ENCODE measurements at regions not wholly inside any gene's neighbourhood (a gene's known extent, or its start where the extent isn't known, plus 50 kb on each side); places are given as distances from the start of the nearest gene placed in this dataset.

DNA sequence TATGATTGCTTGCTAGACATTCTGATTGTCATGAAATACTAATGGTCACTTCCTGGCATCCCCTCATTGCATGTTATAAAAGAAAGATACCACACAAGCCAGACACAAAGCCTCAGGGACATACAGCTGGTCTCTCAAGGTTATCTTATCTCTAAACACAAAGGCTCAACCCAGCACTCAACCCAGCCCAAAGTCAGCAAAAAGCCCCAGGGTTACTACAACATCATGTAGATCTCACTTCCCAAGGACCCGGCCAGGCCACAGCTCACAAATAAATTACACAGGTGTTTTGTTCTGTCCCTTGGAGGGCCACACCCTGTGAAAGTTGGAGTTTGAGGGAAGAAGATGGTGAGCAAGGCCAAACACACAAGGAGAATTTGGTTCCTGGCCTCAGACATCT is 109.7 kb upstream of the BARHL2 start:
- Histone ChIP-seq H3K4me1 (ENCODE audit: control insufficient read depth, extremely low read depth, insufficient read depth, low read length) (no peaks in the 10 kb centered on the region), H3K4me2 (ENCODE audit: control insufficient read depth, extremely low read depth, insufficient read depth, low read depth, low read length) (no peak overlapping the region), H3K9me1 (ENCODE audit: control insufficient read depth, extremely low read depth, insufficient read depth, low read length) (no peaks in the 10 kb centered on the region), H2AFZ (ENCODE audit: control insufficient read depth, low read length) (no peak overlapping the region), H3K27ac (ENCODE audit: control insufficient read depth, insufficient read depth, low read length) (no peak overlapping the region), H3K9ac (ENCODE audit: control insufficient read depth, extremely low read depth, insufficient read depth, low read length) (no peak overlapping the region), H3K4me3 (ENCODE audit: control insufficient read depth in 2 of 3, extremely low read depth in 1 of 3, insufficient read depth in 2 of 3, low read depth in 1 of 3, low read length in 3 of 3) (no peak overlapping the region), H3K27me3 (ENCODE audit: control insufficient read depth, extremely low read depth, insufficient read depth, low read length) (peaks cover 21% of the 10 kb centered on the region), H3K9me3 (ENCODE audit: control insufficient read depth, low read depth, low read length) (no peaks in the 10 kb centered on the region), H3K36me3 (ENCODE audit: control insufficient read depth in 2 of 2, extremely low read depth in 1 of 2, insufficient read depth in 2 of 2, low read length in 2 of 2) (no peaks in the 10 kb centered on the region), H4K20me1 (ENCODE audit: control insufficient read depth, extremely low read depth, insufficient read depth, low read length) (no peaks in the 10 kb centered on the region), H3K79me2 (ENCODE audit: control insufficient read depth, insufficient read depth, low read length) (no peaks in the 10 kb centered on the region)
- DNase-seq (ENCODE audit: low read depth, low spot score), result no peak
- TF ChIP-seq EZH2 (IDR thresholded peaks at IDR 0.05; ENCODE audit: low read length), result no peak
- TF ChIP-seq, protein P1, sequence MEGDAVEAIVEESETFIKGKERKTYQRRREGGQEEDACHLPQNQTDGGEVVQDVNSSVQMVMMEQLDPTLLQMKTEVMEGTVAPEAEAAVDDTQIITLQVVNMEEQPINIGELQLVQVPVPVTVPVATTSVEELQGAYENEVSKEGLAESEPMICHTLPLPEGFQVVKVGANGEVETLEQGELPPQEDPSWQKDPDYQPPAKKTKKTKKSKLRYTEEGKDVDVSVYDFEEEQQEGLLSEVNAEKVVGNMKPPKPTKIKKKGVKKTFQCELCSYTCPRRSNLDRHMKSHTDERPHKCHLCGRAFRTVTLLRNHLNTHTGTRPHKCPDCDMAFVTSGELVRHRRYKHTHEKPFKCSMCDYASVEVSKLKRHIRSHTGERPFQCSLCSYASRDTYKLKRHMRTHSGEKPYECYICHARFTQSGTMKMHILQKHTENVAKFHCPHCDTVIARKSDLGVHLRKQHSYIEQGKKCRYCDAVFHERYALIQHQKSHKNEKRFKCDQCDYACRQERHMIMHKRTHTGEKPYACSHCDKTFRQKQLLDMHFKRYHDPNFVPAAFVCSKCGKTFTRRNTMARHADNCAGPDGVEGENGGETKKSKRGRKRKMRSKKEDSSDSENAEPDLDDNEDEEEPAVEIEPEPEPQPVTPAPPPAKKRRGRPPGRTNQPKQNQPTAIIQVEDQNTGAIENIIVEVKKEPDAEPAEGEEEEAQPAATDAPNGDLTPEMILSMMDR (optimal IDR thresholded peaks at IDR 0.05 in 1 of 3, IDR thresholded peaks at IDR 0.05 in 1 of 3, conservative IDR thresholded peaks at IDR 0.05 in 1 of 3; ENCODE audit: extremely low read depth in 1 of 3, insufficient read depth in 2 of 3, low read length in 3 of 3), result no peak
- FAIRE-seq, result no peak
- dilution Hi-C loops (cut with MboI; ENCODE audit: extremely low pct_ligation_motif_present, low sequenced_read_pairs), result no loop called here

DNA sequence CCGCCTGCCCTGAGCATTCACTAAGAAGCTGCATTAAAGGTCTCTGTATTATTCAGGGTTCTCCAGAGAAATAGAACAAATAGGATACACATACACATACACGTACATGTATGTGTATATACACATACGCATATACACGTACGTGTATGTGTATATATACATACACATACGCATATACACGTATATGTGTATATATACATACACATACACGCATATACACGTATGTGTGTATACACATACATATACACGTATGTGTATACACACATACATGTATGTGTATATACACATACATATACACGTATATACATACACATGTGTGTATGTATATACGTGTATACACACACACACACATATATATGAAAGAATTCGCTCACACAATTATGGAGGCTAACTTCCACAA is 108.9 kb upstream of the BARHL2 start:
- DNase-seq (ENCODE audit: low read depth, low spot score), result no peak
- H3K4me3 ChIP-seq (ENCODE audit: control insufficient read depth in 2 of 3, extremely low read depth in 1 of 3, insufficient read depth in 2 of 3, low read depth in 1 of 3, low read length in 3 of 3), result no peak overlapping the region
- H3K27ac ChIP-seq (ENCODE audit: control insufficient read depth, insufficient read depth, low read length), result no peak overlapping the region
- H3K4me2 ChIP-seq (ENCODE audit: control insufficient read depth, extremely low read depth, insufficient read depth, low read depth, low read length), result no peak overlapping the region
- no peak overlapping the region for H3K9ac ChIP-seq (ENCODE audit: control insufficient read depth, extremely low read depth, insufficient read depth, low read length)
- no peaks in the 10 kb centered on the region for H3K9me3 ChIP-seq (ENCODE audit: control insufficient read depth, low read depth, low read length)
- TF ChIP-seq, protein P1 (optimal IDR thresholded peaks at IDR 0.05 in 1 of 3, IDR thresholded peaks at IDR 0.05 in 1 of 3, conservative IDR thresholded peaks at IDR 0.05 in 1 of 3; ENCODE audit: extremely low read depth in 1 of 3, insufficient read depth in 2 of 3, low read length in 3 of 3), result no peak
- TF ChIP-seq EZH2 (IDR thresholded peaks at IDR 0.05; ENCODE audit: low read length), result no peak
- H3K36me3 ChIP-seq (ENCODE audit: control insufficient read depth in 2 of 2, extremely low read depth in 1 of 2, insufficient read depth in 2 of 2, low read length in 2 of 2), result no peaks in the 10 kb centered on the region
- H3K27me3 ChIP-seq (ENCODE audit: control insufficient read depth, extremely low read depth, insufficient read depth, low read length), result peaks cover 16% of the 10 kb centered on the region
- no peak overlapping the region for H2AFZ ChIP-seq (ENCODE audit: control insufficient read depth, low read length)
- no peaks in the 10 kb centered on the region for H4K20me1 ChIP-seq (ENCODE audit: control insufficient read depth, extremely low read depth, insufficient read depth, low read length)
- H3K4me1 ChIP-seq (ENCODE audit: control insufficient read depth, extremely low read depth, insufficient read depth, low read length), result peaks cover 2% of the 10 kb centered on the region
- no peaks in the 10 kb centered on the region for H3K79me2 ChIP-seq (ENCODE audit: control insufficient read depth, insufficient read depth, low read length)
- no peaks in the 10 kb centered on the region for H3K9me1 ChIP-seq (ENCODE audit: control insufficient read depth, extremely low read depth, insufficient read depth, low read length)
- dilution Hi-C loops (cut with MboI; ENCODE audit: extremely low pct_ligation_motif_present, low sequenced_read_pairs), result no loop called here
- FAIRE-seq, result no peak

Data from keratinocyte (primary cell).